ENCODE measurements at regions not wholly inside any gene's neighbourhood (a gene's known extent, or its start where the extent isn't known, plus 50 kb on each side); places are given as distances from the start of the nearest gene placed in this dataset.

- TF ChIP-seq, protein P1, sequence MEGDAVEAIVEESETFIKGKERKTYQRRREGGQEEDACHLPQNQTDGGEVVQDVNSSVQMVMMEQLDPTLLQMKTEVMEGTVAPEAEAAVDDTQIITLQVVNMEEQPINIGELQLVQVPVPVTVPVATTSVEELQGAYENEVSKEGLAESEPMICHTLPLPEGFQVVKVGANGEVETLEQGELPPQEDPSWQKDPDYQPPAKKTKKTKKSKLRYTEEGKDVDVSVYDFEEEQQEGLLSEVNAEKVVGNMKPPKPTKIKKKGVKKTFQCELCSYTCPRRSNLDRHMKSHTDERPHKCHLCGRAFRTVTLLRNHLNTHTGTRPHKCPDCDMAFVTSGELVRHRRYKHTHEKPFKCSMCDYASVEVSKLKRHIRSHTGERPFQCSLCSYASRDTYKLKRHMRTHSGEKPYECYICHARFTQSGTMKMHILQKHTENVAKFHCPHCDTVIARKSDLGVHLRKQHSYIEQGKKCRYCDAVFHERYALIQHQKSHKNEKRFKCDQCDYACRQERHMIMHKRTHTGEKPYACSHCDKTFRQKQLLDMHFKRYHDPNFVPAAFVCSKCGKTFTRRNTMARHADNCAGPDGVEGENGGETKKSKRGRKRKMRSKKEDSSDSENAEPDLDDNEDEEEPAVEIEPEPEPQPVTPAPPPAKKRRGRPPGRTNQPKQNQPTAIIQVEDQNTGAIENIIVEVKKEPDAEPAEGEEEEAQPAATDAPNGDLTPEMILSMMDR (conservative IDR thresholded peaks at IDR 0.05; ENCODE audit: low read depth, low read length) = no peak
- TF ChIP-seq EZH2 (IDR thresholded peaks at IDR 0.05; ENCODE audit: borderline replicate concordance, low read depth, low read length, poor library complexity, severe bottlenecking) = no peak
Observed at GRCh38 chr4:180683186-180683585, 1560.0 kb upstream of the TENM3 start.
